ENCODE measurements at regions not wholly inside any gene's neighbourhood (a gene's known extent, or its start where the extent isn't known, plus 50 kb on each side); places are given as distances from the start of the nearest gene placed in this dataset.

- Histone ChIP-seq H3K4me3 (no peak overlapping the region), H3K4me1 (peaks cover 3 to 15% (median 3%) of the 10 kb centered on the region in 3 donors), H3K9me3 (no peaks in the 10 kb centered on the region), H3K27me3 (no peaks in the 10 kb centered on the region), H3K36me3 (no peaks in the 10 kb centered on the region), H3K27ac (peak overlapping the region in 1 of 4 donors; percentile 61)
- ATAC-seq = peak; percentile 95
- WGBS, 2 donors (ENCODE audit: low coverage in 1 of 2) = 0 to 20% methylated on average over 1 to 2 of the region's 4 CpGs
- peak; percentile 45 for TF ChIP-seq POLR2AphosphoS5 (IDR thresholded peaks at IDR 0.05)
- no peak for TF ChIP-seq EP300 (IDR thresholded peaks at IDR 0.05)
Observed at GRCh38 chr2:128563348-128563687, 244.7 kb upstream of the HS6ST1 start.

DNA sequence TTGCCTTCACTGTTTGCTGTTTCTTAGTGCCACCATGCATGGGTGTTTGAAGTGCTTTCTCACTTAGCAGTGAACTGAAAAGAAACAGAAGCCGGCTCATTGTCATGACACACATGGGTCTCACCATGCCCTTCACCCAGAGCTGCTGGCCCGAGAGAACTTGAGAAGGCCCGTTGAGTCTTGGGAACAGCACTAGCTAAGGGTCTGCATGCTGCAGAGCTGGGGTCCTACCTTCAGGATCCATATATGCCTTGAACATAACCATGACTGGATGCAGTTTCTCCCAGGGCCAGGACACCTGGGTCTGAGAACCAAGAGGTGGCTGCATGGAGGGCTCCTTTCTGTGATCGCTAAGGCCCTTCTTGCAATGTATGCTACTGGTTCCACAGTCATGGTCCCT is 245.5 kb upstream of the HS6ST1 start:
- no peaks in the 10 kb centered on the region for H3K36me3 ChIP-seq
- H3K9me3 ChIP-seq = no peaks in the 10 kb centered on the region
- WGBS, 2 donors (ENCODE audit: low coverage in 1 of 2) = 80 to 100% methylated on average over 1 of the region's 4 CpGs
- H3K27ac ChIP-seq = no peak overlapping the region
- no peak overlapping the region for H3K4me3 ChIP-seq
- H3K4me1 ChIP-seq = peaks cover 3 to 15% (median 3%) of the 10 kb centered on the region in 3 donors
- no peaks in the 10 kb centered on the region for H3K27me3 ChIP-seq
- ATAC-seq = no peak
- TF ChIP-seq POLR2AphosphoS5 (IDR thresholded peaks at IDR 0.05) (no peak), EP300 (IDR thresholded peaks at IDR 0.05) (no peak), POLR2A (IDR thresholded peaks at IDR 0.05) (no peak)
- TF ChIP-seq, protein P1, sequence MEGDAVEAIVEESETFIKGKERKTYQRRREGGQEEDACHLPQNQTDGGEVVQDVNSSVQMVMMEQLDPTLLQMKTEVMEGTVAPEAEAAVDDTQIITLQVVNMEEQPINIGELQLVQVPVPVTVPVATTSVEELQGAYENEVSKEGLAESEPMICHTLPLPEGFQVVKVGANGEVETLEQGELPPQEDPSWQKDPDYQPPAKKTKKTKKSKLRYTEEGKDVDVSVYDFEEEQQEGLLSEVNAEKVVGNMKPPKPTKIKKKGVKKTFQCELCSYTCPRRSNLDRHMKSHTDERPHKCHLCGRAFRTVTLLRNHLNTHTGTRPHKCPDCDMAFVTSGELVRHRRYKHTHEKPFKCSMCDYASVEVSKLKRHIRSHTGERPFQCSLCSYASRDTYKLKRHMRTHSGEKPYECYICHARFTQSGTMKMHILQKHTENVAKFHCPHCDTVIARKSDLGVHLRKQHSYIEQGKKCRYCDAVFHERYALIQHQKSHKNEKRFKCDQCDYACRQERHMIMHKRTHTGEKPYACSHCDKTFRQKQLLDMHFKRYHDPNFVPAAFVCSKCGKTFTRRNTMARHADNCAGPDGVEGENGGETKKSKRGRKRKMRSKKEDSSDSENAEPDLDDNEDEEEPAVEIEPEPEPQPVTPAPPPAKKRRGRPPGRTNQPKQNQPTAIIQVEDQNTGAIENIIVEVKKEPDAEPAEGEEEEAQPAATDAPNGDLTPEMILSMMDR (IDR thresholded peaks at IDR 0.05) = no peak

GRCh38 chr2:128564551-128564950 is 245.9 kb upstream of the HS6ST1 start:
- Histone ChIP-seq H3K9me3 (no peaks in the 10 kb centered on the region), H3K4me1 (peaks cover 3 to 15% (median 3%) of the 10 kb centered on the region in 3 donors), H3K36me3 (no peaks in the 10 kb centered on the region), H3K27ac (no peak overlapping the region), H3K27me3 (no peaks in the 10 kb centered on the region), H3K4me3 (no peak overlapping the region)
- ATAC-seq = no peak
- no peak for TF ChIP-seq POLR2A (IDR thresholded peaks at IDR 0.05)
- no peak for TF ChIP-seq POLR2AphosphoS5 (IDR thresholded peaks at IDR 0.05)
- TF ChIP-seq EP300 (IDR thresholded peaks at IDR 0.05) = no peak
- TF ChIP-seq, protein P1 (IDR thresholded peaks at IDR 0.05) = no peak
- 94 to 95% methylated on average over 4 to 6 of the region's 6 CpGs for WGBS, 2 donors (ENCODE audit: low coverage in 1 of 2)

- WGBS, 2 donors (ENCODE audit: low coverage in 1 of 2) = 89% methylated on average over 4 of the region's 4 CpGs; no CpG with 5 or more reads in 1 of the 2 donors
- H3K9me3 ChIP-seq = no peaks in the 10 kb centered on the region
- TF ChIP-seq, protein P1 (IDR thresholded peaks at IDR 0.05) = no peak
- no peak for TF ChIP-seq POLR2AphosphoS5 (IDR thresholded peaks at IDR 0.05)
- H3K27me3 ChIP-seq = no peaks in the 10 kb centered on the region
- H3K4me3 ChIP-seq = no peak overlapping the region
- H3K4me1 ChIP-seq = peaks cover 3 to 15% (median 3%) of the 10 kb centered on the region in 3 donors
- H3K27ac ChIP-seq = no peak overlapping the region
- ATAC-seq = no peak
- H3K36me3 ChIP-seq = no peaks in the 10 kb centered on the region
Observed at GRCh38 chr2:128565441-128565840, 246.8 kb upstream of the HS6ST1 start.

GRCh38 chr2:128566671-128567070 is 248.0 kb upstream of the HS6ST1 start:
- no peak for ATAC-seq
- Histone ChIP-seq H3K9me3 (no peaks in the 10 kb centered on the region), H3K27me3 (no peaks in the 10 kb centered on the region), H3K4me3 (no peak overlapping the region), H3K27ac (no peak overlapping the region), H3K4me1 (peaks cover 3 to 15% (median 3%) of the 10 kb centered on the region in 3 donors), H3K36me3 (no peaks in the 10 kb centered on the region)
- WGBS, 2 donors (ENCODE audit: low coverage in 1 of 2) = 89 to 100% methylated on average over 1 of the region's 1 CpG
- TF ChIP-seq EP300 (IDR thresholded peaks at IDR 0.05) (no peak), POLR2A (IDR thresholded peaks at IDR 0.05) (no peak), POLR2AphosphoS5 (IDR thresholded peaks at IDR 0.05) (no peak)
- TF ChIP-seq, protein P1 (IDR thresholded peaks at IDR 0.05) = no peak

All from gastroesophageal sphincter (tissue), 4 donors.